ENCODE measurements at regions not wholly inside any gene's neighbourhood (a gene's known extent, or its start where the extent isn't known, plus 50 kb on each side); places are given as distances from the start of the nearest gene placed in this dataset.

- no peak overlapping the region for H3K4me3 ChIP-seq (ENCODE audit: low read depth, low read length)
- no peak for DNase-seq (ENCODE audit: low read depth, low spot score)
- in situ Hi-C loops (cut with HindIII; ENCODE audit: low sequenced_read_pairs), result no loop called here
- TF ChIP-seq, protein P1, sequence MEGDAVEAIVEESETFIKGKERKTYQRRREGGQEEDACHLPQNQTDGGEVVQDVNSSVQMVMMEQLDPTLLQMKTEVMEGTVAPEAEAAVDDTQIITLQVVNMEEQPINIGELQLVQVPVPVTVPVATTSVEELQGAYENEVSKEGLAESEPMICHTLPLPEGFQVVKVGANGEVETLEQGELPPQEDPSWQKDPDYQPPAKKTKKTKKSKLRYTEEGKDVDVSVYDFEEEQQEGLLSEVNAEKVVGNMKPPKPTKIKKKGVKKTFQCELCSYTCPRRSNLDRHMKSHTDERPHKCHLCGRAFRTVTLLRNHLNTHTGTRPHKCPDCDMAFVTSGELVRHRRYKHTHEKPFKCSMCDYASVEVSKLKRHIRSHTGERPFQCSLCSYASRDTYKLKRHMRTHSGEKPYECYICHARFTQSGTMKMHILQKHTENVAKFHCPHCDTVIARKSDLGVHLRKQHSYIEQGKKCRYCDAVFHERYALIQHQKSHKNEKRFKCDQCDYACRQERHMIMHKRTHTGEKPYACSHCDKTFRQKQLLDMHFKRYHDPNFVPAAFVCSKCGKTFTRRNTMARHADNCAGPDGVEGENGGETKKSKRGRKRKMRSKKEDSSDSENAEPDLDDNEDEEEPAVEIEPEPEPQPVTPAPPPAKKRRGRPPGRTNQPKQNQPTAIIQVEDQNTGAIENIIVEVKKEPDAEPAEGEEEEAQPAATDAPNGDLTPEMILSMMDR (IDR thresholded peaks at IDR 0.05; ENCODE audit: low read depth, low read length), result no peak
Observed at GRCh38 chr9:95666096-95666784, 149.5 kb upstream of the PTCH1 start.

DNA sequence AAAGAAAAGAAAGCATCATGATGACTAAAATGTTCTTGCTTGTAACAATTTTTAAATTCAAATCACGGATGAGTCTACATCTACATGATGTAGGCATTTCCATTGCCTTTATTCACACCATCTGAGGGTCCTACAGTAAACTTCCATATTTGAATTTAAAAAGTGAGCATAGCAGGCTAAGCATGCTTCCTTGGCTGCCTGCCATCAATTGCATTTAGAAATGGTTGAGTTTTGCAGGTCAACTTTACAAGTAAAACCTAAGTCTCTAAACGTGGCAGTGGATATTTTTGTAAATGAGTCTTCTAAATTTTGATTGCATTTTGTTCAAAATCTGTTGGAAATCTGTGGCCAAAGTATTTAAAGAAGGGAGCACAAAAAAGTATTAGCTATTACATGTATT is 136.5 kb upstream of the PTCH1 start:
- in situ Hi-C loops (cut with HindIII; ENCODE audit: low sequenced_read_pairs), result no loop called here
- no peak for DNase-seq (ENCODE audit: low read depth, low spot score)
- TF ChIP-seq, protein P1 (IDR thresholded peaks at IDR 0.05; ENCODE audit: low read depth, low read length), result no peak
- no peak overlapping the region for H3K4me3 ChIP-seq (ENCODE audit: low read depth, low read length)

DNA sequence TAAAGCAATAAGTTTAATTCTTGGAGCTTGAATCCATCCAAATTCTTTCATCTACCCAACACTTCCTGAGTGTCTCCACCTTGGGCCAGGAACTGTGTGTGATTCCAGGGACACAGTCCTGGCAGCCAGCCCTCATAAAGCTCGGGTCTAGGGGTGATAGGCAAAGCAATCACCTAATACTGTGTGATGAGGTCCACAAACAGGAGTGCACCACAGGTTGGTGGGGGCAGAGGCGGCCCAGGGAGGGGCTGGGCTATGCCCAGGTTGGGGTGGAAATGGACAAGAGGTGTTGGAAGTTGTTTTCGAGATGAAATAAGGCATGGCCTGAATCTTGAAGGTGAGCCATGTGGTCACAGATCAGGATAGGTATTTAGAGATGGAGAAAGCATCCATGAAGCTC is 133.9 kb upstream of the PTCH1 start:
- H3K4me3 ChIP-seq (ENCODE audit: low read depth, low read length), result no peak overlapping the region
- no peak for DNase-seq (ENCODE audit: low read depth, low spot score)
- TF ChIP-seq, protein P1 (IDR thresholded peaks at IDR 0.05; ENCODE audit: low read depth, low read length), result no peak
- in situ Hi-C loops (cut with HindIII; ENCODE audit: low sequenced_read_pairs), result no loop called here

DNA sequence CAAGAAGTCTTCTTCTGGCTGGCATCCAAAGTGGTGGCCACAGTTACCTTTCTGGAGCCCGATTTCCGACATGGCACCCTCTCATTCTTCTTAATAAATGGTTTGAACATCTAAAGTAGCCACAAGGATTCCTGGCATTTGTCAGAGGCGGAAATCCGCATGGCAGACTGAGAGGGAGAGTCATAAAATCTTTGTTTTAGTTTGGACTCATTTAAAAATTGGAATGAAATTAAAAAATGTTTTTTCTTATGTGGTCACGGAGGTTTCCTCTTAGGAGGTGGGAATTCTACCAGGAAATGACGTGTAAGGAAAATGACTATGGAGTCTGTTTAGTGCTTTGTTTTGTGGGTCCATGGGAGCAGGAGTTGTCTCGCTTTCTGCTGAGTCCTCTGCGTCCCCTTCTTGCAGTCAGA is 133.0 kb upstream of the PTCH1 start:
- in situ Hi-C loops (cut with HindIII; ENCODE audit: low sequenced_read_pairs), result no loop called here
- TF ChIP-seq, protein P1 (IDR thresholded peaks at IDR 0.05; ENCODE audit: low read depth, low read length), result no peak
- H3K4me3 ChIP-seq (ENCODE audit: low read depth, low read length), result no peak overlapping the region
- no peak for DNase-seq (ENCODE audit: low read depth, low spot score)

GRCh38 chr9:95648225-95648624 is 131.5 kb upstream of the PTCH1 start:
- TF ChIP-seq, protein P1 (IDR thresholded peaks at IDR 0.05; ENCODE audit: low read depth, low read length), result no peak
- in situ Hi-C loops (cut with HindIII; ENCODE audit: low sequenced_read_pairs), result no loop called here
- H3K4me3 ChIP-seq (ENCODE audit: low read depth, low read length), result no peak overlapping the region
- no peak for DNase-seq (ENCODE audit: low read depth, low spot score)

GRCh38 chr9:95645992-95646391 is 129.2 kb upstream of the PTCH1 start:
- peak; percentile 23 for DNase-seq (ENCODE audit: low read depth, low spot score)
- in situ Hi-C loops (cut with HindIII; ENCODE audit: low sequenced_read_pairs), result no loop called here

More at GRCh38 chr9:95645992-95646391, 129.2 kb upstream of the PTCH1 start:
- TF ChIP-seq, protein P1 (IDR thresholded peaks at IDR 0.05; ENCODE audit: low read depth, low read length), result no peak
- no peak overlapping the region for H3K4me3 ChIP-seq (ENCODE audit: low read depth, low read length)

Data from astrocyte of the spinal cord (primary cell).